Kidney (tissue), 13 donors: ENCODE measurements at regions not wholly inside any gene's neighbourhood (a gene's known extent, or its start where the extent isn't known, plus 50 kb on each side); places are given as distances from the start of the nearest gene placed in this dataset.

Source experiments
- DNase-seq, 5 donors: peaks; one replicate each; pipeline ENCODE4 v3.0.0-alpha.2; 2013 to 2020
- FAIRE-seq: peaks from 2 replicates; lab custom pipeline; 2012; peaks lifted over from hg19 to GRCh38; lab: Jason Lieb, UNC
- H3K27ac ChIP-seq, 2 donors: one replicate each; pipeline ENCODE4 v1.7.0; 2013; ENCODE audit warnings: low read depth in 2 of 2, low read length in 2 of 2, inconsistent platforms in 1 of 2
- H3K27me3 ChIP-seq: one replicate; pipeline ENCODE4 v1.7.1; 2013; ENCODE audit warnings: low read length, inconsistent platforms; ENCODE audit not compliant: control insufficient read depth, insufficient read depth
- H3K36me3 ChIP-seq, 3 donors: one replicate each; pipeline versions ENCODE4 v1.7.0 to v1.7.1; 2013; ENCODE audit warnings: low read length in 3 of 3, control low read depth in 1 of 3, inconsistent platforms in 1 of 3; ENCODE audit not compliant: insufficient read depth in 3 of 3, control insufficient read depth in 2 of 3
- H3K4me1 ChIP-seq, 3 donors: one replicate each; pipeline versions ENCODE4 v1.7.0 to v1.7.1; 2013; ENCODE audit warnings: low read length in 3 of 3, inconsistent platforms in 1 of 3, low read depth in 1 of 3; ENCODE audit not compliant: control insufficient read depth in 2 of 3, insufficient read depth in 2 of 3
- H3K4me3 ChIP-seq, 3 donors: one replicate each; pipeline versions ENCODE4 v1.7.0 to v1.8.1; 2013; ENCODE audit warnings: low read length in 3 of 3, control low read depth in 1 of 3, inconsistent platforms in 1 of 3
- H3K9ac ChIP-seq, 3 donors: one replicate each; pipeline versions ENCODE4 v1.7.0 to v1.7.1; 2013; ENCODE audit warnings: low read length in 3 of 3, control low read depth in 1 of 3, inconsistent platforms in 1 of 3
- H3K9me3 ChIP-seq, 3 donors: one replicate each; pipeline versions ENCODE4 v1.7.0 to v1.7.1; 2013; ENCODE audit warnings: low read length in 3 of 3, control low read depth in 1 of 3, inconsistent platforms in 1 of 3; ENCODE audit not compliant: control insufficient read depth in 2 of 3, insufficient read depth in 1 of 3
- intact Hi-C: fragments of 100-400 bp; cut with DNase I; formaldehyde crosslinking; loops from one replicate; pipeline ENCODE4 v1.11.1; 2022
- TF ChIP-seq, protein P1 (sequence below): IDR thresholded peaks from 3 replicates; pipeline ENCODE4 v1.5.1; 2012; ENCODE audit warnings: mild to moderate bottlenecking, moderate library complexity, borderline replicate concordance; ENCODE audit not compliant: insufficient read depth; ENCODE audit errors: extremely low read depth
- donor health status: control.
- donor health status: control.
- donor health status: control.
- donor health status: control.
- donor health status: control.
- donor health status: DM: yes; HTN: yes; CAD: no.
- donor health status: Normal renal cell carcinoma (clear cell type).

- intact Hi-C loops = no loop called here
- Histone ChIP-seq H3K27me3 (no peaks in the 10 kb centered on the region), H3K27ac (no peak overlapping the region), H3K4me1 (no peaks in the 10 kb centered on the region), H3K9ac (no peak overlapping the region), H3K4me3 (no peak overlapping the region), H3K36me3 (no peaks in the 10 kb centered on the region), H3K9me3 (no peaks in the 10 kb centered on the region)
- TF ChIP-seq, protein P1, sequence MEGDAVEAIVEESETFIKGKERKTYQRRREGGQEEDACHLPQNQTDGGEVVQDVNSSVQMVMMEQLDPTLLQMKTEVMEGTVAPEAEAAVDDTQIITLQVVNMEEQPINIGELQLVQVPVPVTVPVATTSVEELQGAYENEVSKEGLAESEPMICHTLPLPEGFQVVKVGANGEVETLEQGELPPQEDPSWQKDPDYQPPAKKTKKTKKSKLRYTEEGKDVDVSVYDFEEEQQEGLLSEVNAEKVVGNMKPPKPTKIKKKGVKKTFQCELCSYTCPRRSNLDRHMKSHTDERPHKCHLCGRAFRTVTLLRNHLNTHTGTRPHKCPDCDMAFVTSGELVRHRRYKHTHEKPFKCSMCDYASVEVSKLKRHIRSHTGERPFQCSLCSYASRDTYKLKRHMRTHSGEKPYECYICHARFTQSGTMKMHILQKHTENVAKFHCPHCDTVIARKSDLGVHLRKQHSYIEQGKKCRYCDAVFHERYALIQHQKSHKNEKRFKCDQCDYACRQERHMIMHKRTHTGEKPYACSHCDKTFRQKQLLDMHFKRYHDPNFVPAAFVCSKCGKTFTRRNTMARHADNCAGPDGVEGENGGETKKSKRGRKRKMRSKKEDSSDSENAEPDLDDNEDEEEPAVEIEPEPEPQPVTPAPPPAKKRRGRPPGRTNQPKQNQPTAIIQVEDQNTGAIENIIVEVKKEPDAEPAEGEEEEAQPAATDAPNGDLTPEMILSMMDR = peak; percentile 59
- FAIRE-seq = peak; percentile 19
- peak in 4 of 5 donors; percentile 53 to 83 (median 72) for DNase-seq
These were observed 339.8 kb upstream of the PSMD7 start for GRCh38 chr16:73956587-73957494.

GRCh38 chr16:73955702-73956101 lies 340.9 kb upstream of the PSMD7 start:
- no peaks in the 10 kb centered on the region for H3K4me1 ChIP-seq
- H3K36me3 ChIP-seq = no peaks in the 10 kb centered on the region
- no peak overlapping the region for H3K27ac ChIP-seq
- H3K27me3 ChIP-seq = no peaks in the 10 kb centered on the region
- no peaks in the 10 kb centered on the region for H3K9me3 ChIP-seq
- TF ChIP-seq, protein P1 = no peak
- DNase-seq (no peak), FAIRE-seq (no peak)
- no peak overlapping the region for H3K9ac ChIP-seq
- H3K4me3 ChIP-seq = no peak overlapping the region
- intact Hi-C loops = no loop called here

- no peaks in the 10 kb centered on the region for H3K4me1 ChIP-seq
- H3K36me3 ChIP-seq = no peaks in the 10 kb centered on the region
- no peak overlapping the region for H3K9ac ChIP-seq
- no peak overlapping the region for H3K4me3 ChIP-seq
- H3K27me3 ChIP-seq = no peaks in the 10 kb centered on the region
- no peak overlapping the region for H3K27ac ChIP-seq
- intact Hi-C loops = no loop called here
- TF ChIP-seq, protein P1 = no peak
- FAIRE-seq (no peak), DNase-seq (no peak)
- no peaks in the 10 kb centered on the region for H3K9me3 ChIP-seq
These were observed 341.4 kb upstream of the PSMD7 start for GRCh38 chr16:73955255-73955654.
